Panc1 (cell line): ENCODE measurements at regions not wholly inside any gene's neighbourhood (a gene's known extent, or its start where the extent isn't known, plus 50 kb on each side); places are given as distances from the start of the nearest gene placed in this dataset.

Source experiments
- ATAC-seq: fragments of 200-7000 bp; cut with Tn5 transposase; 2 replicates; pipeline ENCODE4 v1.9.1; 2020; ENCODE audit warnings: mild to moderate bottlenecking, moderate library complexity
- BruUV-seq: library from RNA; stranded (reverse); fragments of 400-500 nt; replicated peaks from 2 replicates; lab custom pipeline; 2021; lab: Mats Ljungman, UMichigan
- CTCF ChIA-PET: fragments of 300-600 bp; sonication (Branson Sonifier 250); formaldehyde crosslinking; loops from one replicate; lab custom pipeline; 2022; ENCODE audit warnings: antibody characterized with exemption; lab: Charles Lee
- POLR2A ChIA-PET: fragments of 300-600 bp; sonication (Branson Sonifier 250); formaldehyde crosslinking; loops from one replicate; lab custom pipeline; 2022; ENCODE audit warnings: antibody characterized with exemption; lab: Charles Lee
- DNase-seq: peaks from one replicate; pipeline ENCODE4 v3.0.0-alpha.2; 2010; ENCODE audit warnings: low read depth, low spot score
- H3K27ac ChIP-seq: 2 replicates; pipeline ENCODE4 v1.5.1; 2011; ENCODE audit warnings: mild to moderate bottlenecking, low read length, inconsistent platforms
- H3K27me3 ChIP-seq: fragments of 200-500 bp; sonication (Bioruptor generic); 2 replicates; pipeline ENCODE4 v1.6.0; 2014; ENCODE audit warnings: low read length, inconsistent platforms; ENCODE audit not compliant: control insufficient read depth, insufficient read depth
- H3K36me3 ChIP-seq: fragments of 200-500 bp; sonication (Bioruptor generic); 2 replicates; pipeline ENCODE4 v1.5.1; 2014; ENCODE audit warnings: inconsistent platforms, mild to moderate bottlenecking, low read length, moderate library complexity; ENCODE audit not compliant: control insufficient read depth, insufficient read depth
- H3K4me1 ChIP-seq: 2 replicates; pipeline ENCODE4 v1.5.1; 2011; ENCODE audit warnings: inconsistent platforms, mild to moderate bottlenecking, low read length, moderate library complexity; ENCODE audit not compliant: control insufficient read depth, insufficient read depth
- H3K4me3 ChIP-seq, 2 experiments: 2 replicates each; pipeline ENCODE4 v1.5.1; 2011 to 2012; ENCODE audit warnings: low read depth in 2 of 2, low read length in 2 of 2, mild to moderate bottlenecking in 2 of 2, inconsistent platforms in 1 of 2, moderate library complexity in 1 of 2
- H3K9me3 ChIP-seq: fragments of 200-500 bp; sonication (Bioruptor generic); 2 replicates; pipeline ENCODE4 v1.5.1; 2014; ENCODE audit warnings: low read depth, mild to moderate bottlenecking, inconsistent platforms, low read length, moderate library complexity; ENCODE audit not compliant: control insufficient read depth, insufficient read depth
- POLR2AphosphoS5 ChIP-seq: IDR thresholded peaks from 2 replicates; pipeline ENCODE4 v1.6.1; 2012; ENCODE audit warnings: mild to moderate bottlenecking, low read depth, low read length, moderate library complexity
- SIN3A ChIP-seq: IDR thresholded peaks from 2 replicates; pipeline ENCODE4 v1.6.1; 2012; ENCODE audit warnings: low read depth, mild to moderate bottlenecking, low read length, moderate library complexity, borderline replicate concordance; ENCODE audit not compliant: insufficient read depth
- TCF7L2 ChIP-seq: IDR thresholded peaks from 2 replicates; pipeline ENCODE4 v1.6.1; 2011; ENCODE audit warnings: mild to moderate bottlenecking, low read depth, low read length, inconsistent platforms
- in situ Hi-C: cut with HindIII; loops from 2 replicates; pipeline ENCODE4 v1.10.0; 2016; ENCODE audit warnings: low sequenced_read_pairs, low pct_unique_long_range_greater_than_20kb
- intact Hi-C: fragments of 100-400 bp; cut with micrococcal nuclease; formaldehyde crosslinking; loops from one replicate; pipeline ENCODE4 v1.10.0; 2022; ENCODE audit not compliant: unreplicated experiment
- TF ChIP-seq, protein P1 (sequence below), 2 experiments: IDR thresholded peaks; 2 replicates each; pipeline ENCODE4 v1.6.1; 2011 to 2012; ENCODE audit warnings: low read depth in 2 of 2, control low read depth in 1 of 2, low read length in 1 of 2, mild to moderate bottlenecking in 1 of 2, moderate library complexity in 1 of 2; ENCODE audit not compliant: insufficient read depth in 1 of 2
- TF ChIP-seq, protein P2 (sequence below): fragments of 450-650 bp; IDR thresholded peaks from 2 replicates; pipeline ENCODE4 v1.5.1; 2017; ENCODE audit warnings: mild to moderate bottlenecking

DNA sequence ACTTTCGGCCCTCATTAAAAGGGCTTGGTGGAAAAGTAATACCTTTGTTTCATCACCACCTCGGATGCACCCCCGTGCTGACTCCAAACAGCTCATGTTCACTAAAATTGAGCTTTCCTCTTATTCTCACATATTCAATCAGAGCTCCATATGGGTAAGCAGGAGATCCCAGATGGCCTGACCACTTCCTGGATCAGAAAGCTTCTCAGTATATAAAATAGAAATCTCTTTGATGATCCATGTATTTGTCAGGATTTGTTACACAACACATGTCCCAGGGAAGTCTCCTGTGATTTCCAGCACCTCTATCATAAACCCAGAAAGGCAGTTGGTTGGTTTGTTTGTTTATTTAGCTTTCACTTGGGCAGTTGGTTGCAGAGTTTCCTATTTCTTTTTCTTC lies 402.0 kb downstream of the MLLT3 start:
- CTCF ChIA-PET, result no interaction called here
- ATAC-seq, result no peak
- H3K4me3 ChIP-seq, result no peak overlapping the region

DNA sequence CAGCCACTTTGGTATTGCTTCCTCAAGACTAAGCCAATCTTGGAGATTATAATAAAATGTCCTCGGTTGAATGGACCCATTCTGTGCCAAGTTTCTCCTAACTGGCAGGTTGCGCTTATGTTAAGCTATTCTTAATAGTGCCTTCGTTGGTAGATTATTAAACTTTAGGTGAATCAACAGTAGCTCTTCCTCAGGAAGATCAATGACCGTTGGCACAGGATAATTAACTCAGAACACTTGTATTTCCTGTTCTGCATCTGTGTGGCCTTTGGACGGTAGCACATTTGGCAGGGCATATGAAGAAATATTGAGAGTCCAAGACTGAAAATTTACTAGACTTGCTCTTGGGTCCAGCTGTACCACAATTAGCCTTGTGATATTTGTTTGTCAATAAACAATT lies 402.9 kb downstream of the MLLT3 start:
- no peak for ATAC-seq

More for the DNA sequence above, 402.0 kb downstream of the MLLT3 start:
- no peak for TF ChIP-seq SIN3A
- TF ChIP-seq, protein P1, sequence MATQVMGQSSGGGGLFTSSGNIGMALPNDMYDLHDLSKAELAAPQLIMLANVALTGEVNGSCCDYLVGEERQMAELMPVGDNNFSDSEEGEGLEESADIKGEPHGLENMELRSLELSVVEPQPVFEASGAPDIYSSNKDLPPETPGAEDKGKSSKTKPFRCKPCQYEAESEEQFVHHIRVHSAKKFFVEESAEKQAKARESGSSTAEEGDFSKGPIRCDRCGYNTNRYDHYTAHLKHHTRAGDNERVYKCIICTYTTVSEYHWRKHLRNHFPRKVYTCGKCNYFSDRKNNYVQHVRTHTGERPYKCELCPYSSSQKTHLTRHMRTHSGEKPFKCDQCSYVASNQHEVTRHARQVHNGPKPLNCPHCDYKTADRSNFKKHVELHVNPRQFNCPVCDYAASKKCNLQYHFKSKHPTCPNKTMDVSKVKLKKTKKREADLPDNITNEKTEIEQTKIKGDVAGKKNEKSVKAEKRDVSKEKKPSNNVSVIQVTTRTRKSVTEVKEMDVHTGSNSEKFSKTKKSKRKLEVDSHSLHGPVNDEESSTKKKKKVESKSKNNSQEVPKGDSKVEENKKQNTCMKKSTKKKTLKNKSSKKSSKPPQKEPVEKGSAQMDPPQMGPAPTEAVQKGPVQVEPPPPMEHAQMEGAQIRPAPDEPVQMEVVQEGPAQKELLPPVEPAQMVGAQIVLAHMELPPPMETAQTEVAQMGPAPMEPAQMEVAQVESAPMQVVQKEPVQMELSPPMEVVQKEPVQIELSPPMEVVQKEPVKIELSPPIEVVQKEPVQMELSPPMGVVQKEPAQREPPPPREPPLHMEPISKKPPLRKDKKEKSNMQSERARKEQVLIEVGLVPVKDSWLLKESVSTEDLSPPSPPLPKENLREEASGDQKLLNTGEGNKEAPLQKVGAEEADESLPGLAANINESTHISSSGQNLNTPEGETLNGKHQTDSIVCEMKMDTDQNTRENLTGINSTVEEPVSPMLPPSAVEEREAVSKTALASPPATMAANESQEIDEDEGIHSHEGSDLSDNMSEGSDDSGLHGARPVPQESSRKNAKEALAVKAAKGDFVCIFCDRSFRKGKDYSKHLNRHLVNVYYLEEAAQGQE (IDR thresholded peaks at IDR 0.05; ENCODE audit: insufficient read depth in 1 of 2, low read depth in 2 of 2, low read length in 1 of 2), result no peak
- TF ChIP-seq, protein P2, sequence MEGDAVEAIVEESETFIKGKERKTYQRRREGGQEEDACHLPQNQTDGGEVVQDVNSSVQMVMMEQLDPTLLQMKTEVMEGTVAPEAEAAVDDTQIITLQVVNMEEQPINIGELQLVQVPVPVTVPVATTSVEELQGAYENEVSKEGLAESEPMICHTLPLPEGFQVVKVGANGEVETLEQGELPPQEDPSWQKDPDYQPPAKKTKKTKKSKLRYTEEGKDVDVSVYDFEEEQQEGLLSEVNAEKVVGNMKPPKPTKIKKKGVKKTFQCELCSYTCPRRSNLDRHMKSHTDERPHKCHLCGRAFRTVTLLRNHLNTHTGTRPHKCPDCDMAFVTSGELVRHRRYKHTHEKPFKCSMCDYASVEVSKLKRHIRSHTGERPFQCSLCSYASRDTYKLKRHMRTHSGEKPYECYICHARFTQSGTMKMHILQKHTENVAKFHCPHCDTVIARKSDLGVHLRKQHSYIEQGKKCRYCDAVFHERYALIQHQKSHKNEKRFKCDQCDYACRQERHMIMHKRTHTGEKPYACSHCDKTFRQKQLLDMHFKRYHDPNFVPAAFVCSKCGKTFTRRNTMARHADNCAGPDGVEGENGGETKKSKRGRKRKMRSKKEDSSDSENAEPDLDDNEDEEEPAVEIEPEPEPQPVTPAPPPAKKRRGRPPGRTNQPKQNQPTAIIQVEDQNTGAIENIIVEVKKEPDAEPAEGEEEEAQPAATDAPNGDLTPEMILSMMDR, result no peak
- TF ChIP-seq TCF7L2, result no peak
- TF ChIP-seq POLR2AphosphoS5, result no peak
- DNase-seq, result no peak
- Histone ChIP-seq H3K27me3 (no peaks in the 10 kb centered on the region), H3K4me1 (no peaks in the 10 kb centered on the region), H3K9me3 (no peaks in the 10 kb centered on the region), H3K36me3 (no peaks in the 10 kb centered on the region), H3K27ac (no peak overlapping the region)
- no TSS peak for BruUV-seq
- POLR2A ChIA-PET, result no interaction called here
- in situ Hi-C loops, result no loop called here
- intact Hi-C loops, result no loop called here

More for the DNA sequence above, 402.9 kb downstream of the MLLT3 start:
- TF ChIP-seq POLR2AphosphoS5 (no peak), TCF7L2 (no peak), SIN3A (no peak)
- TF ChIP-seq, protein P1 (IDR thresholded peaks at IDR 0.05; ENCODE audit: insufficient read depth in 1 of 2, low read depth in 2 of 2, low read length in 1 of 2), result no peak
- TF ChIP-seq, protein P2, result no peak
- in situ Hi-C loops, result no loop called here
- ChIA-PET POLR2A (no interaction called here), CTCF (no interaction called here)
- DNase-seq, result no peak
- Histone ChIP-seq H3K9me3 (no peaks in the 10 kb centered on the region), H3K4me1 (no peaks in the 10 kb centered on the region), H3K36me3 (no peaks in the 10 kb centered on the region), H3K27me3 (no peaks in the 10 kb centered on the region), H3K4me3 (no peak overlapping the region), H3K27ac (no peak overlapping the region)
- BruUV-seq, result no TSS peak
- intact Hi-C loops, result no loop called here
